GM18505 (cell line): ENCODE measurements at regions not wholly inside any gene's neighbourhood (a gene's known extent, or its start where the extent isn't known, plus 50 kb on each side); places are given as distances from the start of the nearest gene placed in this dataset.

ENCODE experiments used
- ATAC-seq: cut with Tn5 transposase; IDR thresholded peaks from one replicate; pipeline ENCODE4 v1.9.1; 2021; ENCODE audit not compliant: unreplicated experiment
- POLR2A ChIP-seq: IDR thresholded peaks from 4 replicates; pipeline ENCODE4 v1.6.1; 2011; ENCODE audit warnings: borderline replicate concordance; ENCODE audit not compliant: insufficient read depth, insufficient read length; ENCODE audit errors: extremely low read depth

GRCh38 chr5:34584165-34584564, 72.0 kb upstream of the RAI14 start:
- no peak for ATAC-seq
- no peak for TF ChIP-seq POLR2A

- TF ChIP-seq POLR2A: no peak
- ATAC-seq: no peak
Measured at GRCh38 chr5:34585601-34586104, 70.5 kb upstream of the RAI14 start.

GRCh38 chr5:34586117-34586885, 69.8 kb upstream of the RAI14 start:
- TF ChIP-seq POLR2A: no peak
- no peak for ATAC-seq

- ATAC-seq: no peak
Measured at GRCh38 chr5:34587355-34588241, 68.5 kb upstream of the RAI14 start.

GRCh38 chr5:34589832-34590231, 66.3 kb upstream of the RAI14 start:
- no peak for TF ChIP-seq POLR2A
- no peak for ATAC-seq

More at GRCh38 chr5:34587355-34588241, 68.5 kb upstream of the RAI14 start:
- no peak for TF ChIP-seq POLR2A

- ATAC-seq: no peak
- TF ChIP-seq POLR2A: no peak
Measured at GRCh38 chr5:34591723-34592122, 64.4 kb upstream of the RAI14 start.

- TF ChIP-seq POLR2A: no peak
- no peak for ATAC-seq
Measured at GRCh38 chr5:34597034-34598027, 58.8 kb upstream of the RAI14 start.

- TF ChIP-seq POLR2A: no peak
- no peak for ATAC-seq
Measured at GRCh38 chr5:34598177-34598794, 57.8 kb upstream of the RAI14 start.

- TF ChIP-seq POLR2A: no peak
- ATAC-seq: no peak
Measured at GRCh38 chr5:34599471-34600117, 56.5 kb upstream of the RAI14 start.

GRCh38 chr5:34600118-34600493, 56.0 kb upstream of the RAI14 start:
- no peak for TF ChIP-seq POLR2A
- no peak for ATAC-seq

- no peak for TF ChIP-seq POLR2A
- ATAC-seq: no peak
Measured at GRCh38 chr5:34603378-34603777, 52.8 kb upstream of the RAI14 start.
